Breast epithelium (tissue), 4 donors: ENCODE measurements at regions not wholly inside any gene's neighbourhood (a gene's known extent, or its start where the extent isn't known, plus 50 kb on each side); places are given as distances from the start of the nearest gene placed in this dataset.

Experiments used
- DNase-seq, 2 donors: peaks; one replicate each; pipeline ENCODE4 v3.0.0-alpha.2; 2019; ENCODE audit warnings: low spot score in 2 of 2
- H3K27ac ChIP-seq, 2 donors: fragments of 200-600 bp; sonication (generic) in 1 of 2; one replicate each; pipeline ENCODE4 v1.5.1; 2016 to 2019; ENCODE audit warnings: mild to moderate bottlenecking in 1 of 2
- H3K27me3 ChIP-seq, 2 donors: fragments of 200-600 bp; sonication (generic) in 1 of 2; one replicate each; pipeline versions ENCODE4 v1.5.1 to v1.6.0; 2017 to 2019; ENCODE audit warnings: control low read depth in 1 of 2, mild to moderate bottlenecking in 1 of 2
- H3K36me3 ChIP-seq: fragments of 200-600 bp; one replicate; pipeline ENCODE4 v1.5.1; 2019
- H3K4me1 ChIP-seq, 2 donors: fragments of 200-600 bp; sonication (generic); one replicate each; pipeline ENCODE4 v1.5.1; 2016 to 2019; ENCODE audit warnings: control low read depth in 1 of 2
- H3K4me3 ChIP-seq, 3 donors: fragments of 200-600 bp; sonication (generic); 1 replicate in 2 of 3; 2 replicates in 1 of 3; pipeline ENCODE4 v1.5.1; 2016 to 2019; ENCODE audit warnings: mild to moderate bottlenecking in 3 of 3, moderate library complexity in 2 of 3
- H3K9me3 ChIP-seq, 2 donors: fragments of 200-600 bp; sonication (generic) in 1 of 2; one replicate each; pipeline ENCODE4 v1.5.1; 2016 to 2019; ENCODE audit warnings: control low read depth in 1 of 2
- POLR2A ChIP-seq: fragments of 450-650 bp; IDR thresholded peaks from one replicate; pipeline ENCODE4 v1.6.1; 2016; ENCODE audit warnings: antibody characterized with exemption, mild to moderate bottlenecking, moderate library complexity
- POLR2AphosphoS5 ChIP-seq, 3 donors: sonication (generic); formaldehyde crosslinking; IDR thresholded peaks; one replicate each; pipeline ENCODE4 v1.6.1; 2017; ENCODE audit warnings: antibody characterized with exemption in 3 of 3
- intact Hi-C: fragments of 100-400 bp; cut with DNase I; formaldehyde crosslinking; loops from one replicate; pipeline ENCODE4 v1.15.1; 2023; ENCODE audit warnings: low total_unique reads
- TF ChIP-seq, protein P1 (sequence below), 3 donors: fragments of 450-650 bp; IDR thresholded peaks; one replicate each; pipeline ENCODE4 v1.5.1; 2016 to 2017; ENCODE audit warnings: antibody characterized with exemption in 3 of 3, mild to moderate bottlenecking in 3 of 3, moderate library complexity in 3 of 3

DNA sequence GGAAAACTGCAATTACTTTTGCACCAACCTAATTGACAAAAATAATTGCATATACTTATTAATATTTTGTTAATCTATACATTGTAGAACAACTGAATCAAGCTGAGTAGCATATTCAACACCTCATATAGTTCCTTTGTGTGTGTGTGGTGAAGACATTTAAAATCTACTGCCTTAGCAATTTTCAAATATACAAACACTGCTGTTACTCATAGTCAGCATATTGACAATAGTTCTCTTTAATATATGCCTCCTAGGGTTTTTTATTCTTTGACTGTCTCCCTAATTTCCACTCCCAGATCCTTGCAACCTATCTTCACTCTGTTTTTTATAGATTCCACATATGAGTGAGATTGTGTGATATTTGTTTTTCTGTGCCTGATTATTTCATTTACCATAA, 426.8 kb downstream of the PPARGC1A start:
- intact Hi-C loops = loop anchor here (5.0 kb wide), 1 partner anchor 654 kb away; no protein-coding TSS in a partner anchor
- no peak overlapping the region for H3K27ac ChIP-seq
- TF ChIP-seq POLR2AphosphoS5 (IDR thresholded peaks at IDR 0.05) (no peak), POLR2A (no peak)
- TF ChIP-seq, protein P1, sequence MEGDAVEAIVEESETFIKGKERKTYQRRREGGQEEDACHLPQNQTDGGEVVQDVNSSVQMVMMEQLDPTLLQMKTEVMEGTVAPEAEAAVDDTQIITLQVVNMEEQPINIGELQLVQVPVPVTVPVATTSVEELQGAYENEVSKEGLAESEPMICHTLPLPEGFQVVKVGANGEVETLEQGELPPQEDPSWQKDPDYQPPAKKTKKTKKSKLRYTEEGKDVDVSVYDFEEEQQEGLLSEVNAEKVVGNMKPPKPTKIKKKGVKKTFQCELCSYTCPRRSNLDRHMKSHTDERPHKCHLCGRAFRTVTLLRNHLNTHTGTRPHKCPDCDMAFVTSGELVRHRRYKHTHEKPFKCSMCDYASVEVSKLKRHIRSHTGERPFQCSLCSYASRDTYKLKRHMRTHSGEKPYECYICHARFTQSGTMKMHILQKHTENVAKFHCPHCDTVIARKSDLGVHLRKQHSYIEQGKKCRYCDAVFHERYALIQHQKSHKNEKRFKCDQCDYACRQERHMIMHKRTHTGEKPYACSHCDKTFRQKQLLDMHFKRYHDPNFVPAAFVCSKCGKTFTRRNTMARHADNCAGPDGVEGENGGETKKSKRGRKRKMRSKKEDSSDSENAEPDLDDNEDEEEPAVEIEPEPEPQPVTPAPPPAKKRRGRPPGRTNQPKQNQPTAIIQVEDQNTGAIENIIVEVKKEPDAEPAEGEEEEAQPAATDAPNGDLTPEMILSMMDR (IDR thresholded peaks at IDR 0.05) = no peak
- no peaks in the 10 kb centered on the region for H3K4me1 ChIP-seq
- H3K36me3 ChIP-seq = no peaks in the 10 kb centered on the region
- H3K9me3 ChIP-seq = peaks cover 12% of the 10 kb centered on the region in 2 donors
- no peaks in the 10 kb centered on the region for H3K27me3 ChIP-seq
- no peak overlapping the region for H3K4me3 ChIP-seq
- DNase-seq = no peak

DNA sequence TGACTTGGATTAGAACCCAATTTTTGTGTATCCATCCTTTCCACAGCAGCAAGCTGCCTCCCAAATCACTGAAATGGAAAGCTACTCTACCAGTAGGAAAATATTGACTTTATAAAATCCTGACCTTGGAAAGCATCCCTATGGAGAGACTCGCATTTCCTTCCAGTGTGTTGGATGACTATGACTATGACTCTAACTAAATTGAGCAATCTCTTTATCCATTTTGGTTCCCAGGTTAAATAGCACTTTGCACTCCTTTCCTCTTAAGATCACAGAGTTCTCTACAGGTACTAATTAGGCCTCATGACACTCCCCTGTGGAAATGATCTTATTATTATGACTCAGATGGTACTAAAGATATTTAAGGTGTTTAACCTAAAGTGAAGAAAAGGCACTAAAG, 431.8 kb downstream of the PPARGC1A start:
- no peak overlapping the region for H3K4me3 ChIP-seq
- no peak overlapping the region for H3K27ac ChIP-seq
- no peaks in the 10 kb centered on the region for H3K27me3 ChIP-seq
- H3K36me3 ChIP-seq = no peaks in the 10 kb centered on the region
- no peaks in the 10 kb centered on the region for H3K4me1 ChIP-seq
- TF ChIP-seq, protein P1 (IDR thresholded peaks at IDR 0.05) = no peak
- TF ChIP-seq POLR2AphosphoS5 (IDR thresholded peaks at IDR 0.05) = no peak
- no peak for TF ChIP-seq POLR2A
- no peak for DNase-seq
- no peaks in the 10 kb centered on the region for H3K9me3 ChIP-seq
- intact Hi-C loops = no loop called here

GRCh38 chr4:23456864-23457263, 433.0 kb downstream of the PPARGC1A start:
- Histone ChIP-seq H3K4me1 (no peaks in the 10 kb centered on the region), H3K36me3 (no peaks in the 10 kb centered on the region), H3K4me3 (no peak overlapping the region), H3K9me3 (no peaks in the 10 kb centered on the region), H3K27ac (no peak overlapping the region), H3K27me3 (no peaks in the 10 kb centered on the region)
- intact Hi-C loops = no loop called here
- DNase-seq = no peak
- no peak for TF ChIP-seq POLR2A
- TF ChIP-seq, protein P1 (IDR thresholded peaks at IDR 0.05) = no peak
- TF ChIP-seq POLR2AphosphoS5 (IDR thresholded peaks at IDR 0.05) = no peak

- DNase-seq = no peak
- H3K36me3 ChIP-seq = no peaks in the 10 kb centered on the region
- H3K9me3 ChIP-seq = no peaks in the 10 kb centered on the region
- H3K27me3 ChIP-seq = no peaks in the 10 kb centered on the region
- H3K27ac ChIP-seq = no peak overlapping the region
- H3K4me3 ChIP-seq = no peak overlapping the region
- no peaks in the 10 kb centered on the region for H3K4me1 ChIP-seq
- intact Hi-C loops = no loop called here
- TF ChIP-seq POLR2A = no peak
- TF ChIP-seq, protein P1 (IDR thresholded peaks at IDR 0.05) = no peak
- TF ChIP-seq POLR2AphosphoS5 (IDR thresholded peaks at IDR 0.05) = no peak
Measured at GRCh38 chr4:23455456-23456158, 434.2 kb downstream of the PPARGC1A start.

DNA sequence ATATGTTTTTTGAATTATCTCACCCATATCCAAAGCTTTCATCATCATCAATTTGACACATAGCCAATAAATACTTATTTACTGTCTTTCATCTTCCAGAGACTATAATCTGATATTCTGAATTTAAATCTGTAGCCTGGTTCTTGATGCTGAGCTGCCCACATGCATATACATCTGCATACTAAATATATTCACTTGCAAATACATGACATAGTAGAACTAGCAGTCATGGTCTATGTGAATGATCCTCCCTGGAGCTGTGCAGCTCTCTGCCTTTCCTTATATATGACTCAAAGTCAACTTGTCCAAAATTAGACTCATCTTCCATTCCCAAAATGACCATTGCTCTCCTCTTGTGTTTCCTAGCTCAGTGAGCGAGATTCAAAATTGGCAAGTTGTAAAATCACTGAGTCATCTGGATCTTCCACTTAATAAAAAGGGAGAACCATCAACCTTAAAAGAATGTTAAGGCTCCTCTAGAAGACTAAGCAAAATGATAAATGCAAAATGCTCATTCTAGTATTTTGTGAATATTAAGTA, 448.2 kb downstream of the PPARGC1A start:
- no peak overlapping the region for H3K27ac ChIP-seq
- TF ChIP-seq, protein P1 (IDR thresholded peaks at IDR 0.05) = no peak
- no peak for TF ChIP-seq POLR2A
- TF ChIP-seq POLR2AphosphoS5 (IDR thresholded peaks at IDR 0.05) = no peak
- no peaks in the 10 kb centered on the region for H3K36me3 ChIP-seq
- no peak overlapping the region for H3K4me3 ChIP-seq
- intact Hi-C loops = no loop called here
- no peaks in the 10 kb centered on the region for H3K9me3 ChIP-seq
- no peaks in the 10 kb centered on the region for H3K4me1 ChIP-seq
- DNase-seq = no peak
- H3K27me3 ChIP-seq = no peaks in the 10 kb centered on the region
